PC-9 (cell line): ENCODE measurements at regions not wholly inside any gene's neighbourhood (a gene's known extent, or its start where the extent isn't known, plus 50 kb on each side); places are given as distances from the start of the nearest gene placed in this dataset.
"Not testable (repeated sequence)": the region's sequence is repeated elsewhere in the genome, so short reads cannot be mapped to it uniquely, and the experiment has no call there.

ENCODE experiments used
- BruUV-seq: library from RNA; stranded (reverse); fragments of 400-500 nt; replicated peaks from 2 replicates; lab custom pipeline; 2021; lab: Mats Ljungman, UMichigan
- CTCF ChIA-PET: fragments of 300-600 bp; sonication (Branson Sonifier 250); formaldehyde crosslinking; loops from one replicate; lab custom pipeline; 2022; ENCODE audit warnings: antibody characterized with exemption; lab: Charles Lee
- POLR2A ChIA-PET: fragments of 300-600 bp; sonication (Branson Sonifier 250); formaldehyde crosslinking; loops from one replicate; lab custom pipeline; 2022; ENCODE audit warnings: antibody characterized with exemption; ENCODE audit not compliant: unreplicated experiment; lab: Charles Lee
- DNase-seq, 2 experiments: peaks; one replicate each; pipeline versions ENCODE4 v3.0.0 to v3.0.0-alpha.2; 2015 to 2022; ENCODE audit warnings: mixed read lengths in 1 of 2
- H2AFZ ChIP-seq: fragments of 200-600 bp; sonication (generic); 2 replicates; pipeline ENCODE4 v1.8.1; 2017; ENCODE audit warnings: antibody characterized with exemption
- H3F3A ChIP-seq: fragments of 200-600 bp; sonication (generic); 2 replicates; pipeline ENCODE4 v1.8.1; 2017; ENCODE audit warnings: antibody characterized with exemption, mild to moderate bottlenecking, low read depth; ENCODE audit not compliant: insufficient read depth
- H3K27ac ChIP-seq: fragments of 200-600 bp; sonication (generic); 2 replicates; pipeline ENCODE4 v1.6.1; 2016; ENCODE audit warnings: mixed run types
- H3K27me3 ChIP-seq: fragments of 200-600 bp; sonication (generic); 2 replicates; pipeline ENCODE4 v1.6.1; 2016; ENCODE audit warnings: low read depth, mixed run types; ENCODE audit not compliant: insufficient read depth
- H3K36me3 ChIP-seq: fragments of 200-600 bp; sonication (generic); 2 replicates; pipeline ENCODE4 v1.6.1; 2016; ENCODE audit warnings: low read depth, mixed run types
- H3K4me1 ChIP-seq: fragments of 200-600 bp; sonication (generic); replicated peaks from 2 replicates; pipeline ENCODE4 v1.6.1; 2016; ENCODE audit warnings: mixed run types; ENCODE audit not compliant: insufficient read depth
- H3K4me2 ChIP-seq: fragments of 200-600 bp; sonication (generic); 2 replicates; pipeline ENCODE4 v1.6.1; 2017; ENCODE audit warnings: mixed run types
- H3K4me3 ChIP-seq: fragments of 200-600 bp; sonication (generic); 2 replicates; pipeline ENCODE4 v1.6.1; 2016; ENCODE audit warnings: mixed run types
- H3K79me2 ChIP-seq: fragments of 200-600 bp; sonication (generic); 2 replicates; pipeline ENCODE4 v1.6.1; 2017; ENCODE audit warnings: low read depth, mixed run types
- H3K9me2 ChIP-seq: fragments of 200-600 bp; sonication (generic); 2 replicates; pipeline ENCODE4 v1.8.1; 2017; ENCODE audit warnings: mild to moderate bottlenecking; ENCODE audit not compliant: insufficient read depth
- H3K9me3 ChIP-seq: fragments of 200-600 bp; sonication (generic); 2 replicates; pipeline ENCODE4 v1.8.1; 2016; ENCODE audit warnings: low read depth; ENCODE audit not compliant: insufficient read depth
- H4K20me1 ChIP-seq: fragments of 200-600 bp; sonication (generic); 2 replicates; pipeline ENCODE4 v1.8.1; 2017; ENCODE audit not compliant: insufficient read depth
- CTCF ChIP-seq: fragments of 200-600 bp; sonication (generic); conservative IDR thresholded peaks from 2 replicates; pipeline ENCODE4 v1.6.1; 2017; ENCODE audit warnings: mixed run types, antibody characterized with exemption, mild to moderate bottlenecking, moderate library complexity
- EZH2 ChIP-seq: fragments of 200-600 bp; sonication (generic); IDR thresholded peaks from 2 replicates; pipeline ENCODE4 v1.8.0; 2017; ENCODE audit warnings: antibody characterized with exemption, low read depth
- intact Hi-C: fragments of 100-400 bp; cut with micrococcal nuclease; formaldehyde crosslinking; loops from one replicate; pipeline ENCODE4 v1.10.0; 2022; ENCODE audit not compliant: unreplicated experiment

- TF ChIP-seq EZH2 (no peak), CTCF (no peak)
- BruUV-seq, result no TSS peak
- H3K4me3 ChIP-seq, result no peak overlapping the region
- DNase-seq, result no peak
- H3K4me2 ChIP-seq, result no peak overlapping the region
- H4K20me1 ChIP-seq, result no peaks in the 10 kb centered on the region
- no peak overlapping the region for H3K27ac ChIP-seq
- ChIA-PET POLR2A (no interaction called here), CTCF (no interaction called here)
- H3K9me3 ChIP-seq, result no peaks in the 10 kb centered on the region
- no peaks in the 10 kb centered on the region for H3K9me2 ChIP-seq
- no peaks in the 10 kb centered on the region for H3F3A ChIP-seq
- H3K27me3 ChIP-seq, result no peaks in the 10 kb centered on the region
- no peaks in the 10 kb centered on the region for H3K4me1 ChIP-seq
- H3K36me3 ChIP-seq, result no peaks in the 10 kb centered on the region
- no peak overlapping the region for H2AFZ ChIP-seq
- intact Hi-C loops, result no loop called here
- H3K79me2 ChIP-seq, result no peaks in the 10 kb centered on the region
Observed at GRCh38 chr5:122665051-122665450, 109.8 kb upstream of the SNX2 start.

GRCh38 chr5:122668552-122668951 lies 106.3 kb upstream of the SNX2 start:
- BruUV-seq, result no TSS peak
- no peaks in the 10 kb centered on the region for H3K9me3 ChIP-seq
- H3K36me3 ChIP-seq, result no peaks in the 10 kb centered on the region
- ChIA-PET CTCF (no interaction called here), POLR2A (no interaction called here)
- DNase-seq, result no peak
- intact Hi-C loops, result no loop called here
- no peaks in the 10 kb centered on the region for H3K4me1 ChIP-seq
- no peaks in the 10 kb centered on the region for H3F3A ChIP-seq
- H3K27me3 ChIP-seq, result no peaks in the 10 kb centered on the region
- no peaks in the 10 kb centered on the region for H4K20me1 ChIP-seq
- no peak overlapping the region for H2AFZ ChIP-seq
- no peak overlapping the region for H3K27ac ChIP-seq
- no peak overlapping the region for H3K4me3 ChIP-seq
- TF ChIP-seq EZH2 (no peak), CTCF (no peak)
- H3K9me2 ChIP-seq, result no peaks in the 10 kb centered on the region
- H3K4me2 ChIP-seq, result no peak overlapping the region
- H3K79me2 ChIP-seq, result no peaks in the 10 kb centered on the region

- H3K4me3 ChIP-seq, BruUV-seq, H3K4me2 ChIP-seq, H3K79me2 ChIP-seq, POLR2A ChIA-PET, H2AFZ ChIP-seq, H3K9me3 ChIP-seq, H3K36me3 ChIP-seq, H3F3A ChIP-seq, CTCF ChIA-PET, H3K4me1 ChIP-seq, DNase-seq, H4K20me1 ChIP-seq, H3K9me2 ChIP-seq, H3K27ac ChIP-seq, intact Hi-C loops, H3K27me3 ChIP-seq: not testable (repeated sequence)
Observed at GRCh38 chr5:122669709-122670108, 105.2 kb upstream of the SNX2 start.

GRCh38 chr5:122673343-122673742 lies 101.5 kb upstream of the SNX2 start:
- no peaks in the 10 kb centered on the region for H3K27me3 ChIP-seq
- DNase-seq, result no peak
- H2AFZ ChIP-seq, result no peak overlapping the region
- intact Hi-C loops, result no loop called here
- H3K36me3 ChIP-seq, result no peaks in the 10 kb centered on the region
- CTCF ChIA-PET, result no interaction called here
- no TSS peak for BruUV-seq
- no peaks in the 10 kb centered on the region for H3K9me3 ChIP-seq
- POLR2A ChIA-PET, result no interaction called here
- no peaks in the 10 kb centered on the region for H3F3A ChIP-seq
- no peaks in the 10 kb centered on the region for H3K9me2 ChIP-seq
- no peak overlapping the region for H3K27ac ChIP-seq
- H4K20me1 ChIP-seq, result no peaks in the 10 kb centered on the region
- no peak for TF ChIP-seq EZH2
- no peak for TF ChIP-seq CTCF
- H3K4me2 ChIP-seq, result no peak overlapping the region
- no peaks in the 10 kb centered on the region for H3K4me1 ChIP-seq
- no peak overlapping the region for H3K4me3 ChIP-seq
- H3K79me2 ChIP-seq, result no peaks in the 10 kb centered on the region
